ENCODE measurements at regions not wholly inside any gene's neighbourhood (a gene's known extent, or its start where the extent isn't known, plus 50 kb on each side); places are given as distances from the start of the nearest gene placed in this dataset.

DNA sequence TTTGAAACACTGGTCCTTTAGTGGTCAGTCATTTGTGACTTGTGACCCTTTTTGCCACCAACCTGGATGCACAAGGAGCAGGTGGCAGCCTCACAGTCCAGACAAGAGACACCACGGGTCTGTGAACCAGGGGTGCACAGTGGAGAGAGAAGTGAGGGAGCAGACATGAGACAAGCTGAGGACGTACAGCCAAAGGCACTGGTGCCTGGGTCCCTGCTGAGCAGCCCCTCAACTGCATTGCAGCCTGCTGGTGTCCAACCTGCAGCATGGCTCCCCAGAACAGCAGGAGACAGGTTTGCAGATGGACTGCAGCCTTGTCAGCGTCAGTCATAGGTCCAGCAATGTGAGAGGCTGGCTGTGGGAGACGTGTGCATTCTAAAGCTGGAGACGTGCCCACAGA lies 124.2 kb upstream of the FSTL4 start:
- no peak for DNase-seq (ENCODE audit: low read depth)

DNA sequence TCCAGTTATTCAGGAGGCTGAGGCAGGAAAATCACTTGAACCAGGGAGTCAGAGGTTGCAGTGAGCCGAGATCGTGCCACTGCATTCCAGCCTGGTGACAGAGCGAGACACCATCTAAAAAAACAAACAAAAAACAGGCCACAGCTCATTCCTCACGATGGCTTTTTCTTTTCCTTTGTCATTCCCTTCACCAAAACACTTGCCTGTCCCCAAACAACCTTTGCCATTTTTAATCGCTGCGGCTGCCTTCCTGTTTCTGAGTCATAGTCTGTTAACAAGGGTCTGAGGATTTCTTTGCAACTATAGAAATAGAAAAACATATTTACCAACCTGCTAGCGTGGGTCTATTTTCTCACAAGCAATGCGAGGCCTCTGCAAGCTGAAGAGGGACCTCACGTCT lies 123.0 kb upstream of the FSTL4 start:
- DNase-seq (ENCODE audit: low read depth): no peak

DNA sequence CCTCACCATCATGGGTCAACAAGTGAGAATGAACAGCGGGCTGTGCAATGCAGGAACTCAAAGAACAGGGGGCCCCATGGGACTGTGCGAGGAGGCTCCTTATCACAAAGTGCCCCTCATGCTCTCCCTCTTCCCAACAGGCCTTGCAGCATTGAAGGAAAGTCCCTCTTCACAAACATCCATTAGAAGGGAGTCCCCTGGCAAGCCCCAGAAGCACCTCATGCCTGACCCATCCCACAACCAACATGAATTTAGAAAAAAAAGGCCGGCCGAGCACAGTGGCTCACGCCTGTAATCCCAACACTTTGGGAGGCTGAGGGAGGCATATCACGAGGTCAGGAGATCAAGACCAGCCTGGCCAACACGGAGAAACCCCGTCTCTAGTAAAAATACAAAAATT lies 122.6 kb upstream of the FSTL4 start:
- DNase-seq (ENCODE audit: low read depth): no peak

DNA sequence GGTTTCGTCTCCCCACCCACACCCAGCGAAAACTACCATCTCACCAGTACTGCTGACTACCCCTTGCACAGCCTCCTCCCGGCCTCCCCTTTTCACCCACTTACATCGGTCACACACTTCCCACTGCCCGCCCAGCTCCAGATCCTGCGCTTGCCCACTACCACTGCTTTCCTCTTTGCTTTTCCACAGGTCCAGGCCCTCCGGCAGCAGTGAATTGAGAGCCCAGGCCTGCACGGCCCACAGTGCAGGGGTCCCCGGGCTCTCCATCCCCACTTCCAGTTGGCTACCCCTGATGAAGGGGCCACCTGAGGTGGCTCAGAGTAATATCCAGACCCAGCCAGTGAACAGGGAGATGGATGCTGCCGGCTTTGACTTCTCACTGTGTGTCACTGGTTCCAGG lies 120.2 kb upstream of the FSTL4 start:
- DNase-seq (ENCODE audit: low read depth): no peak

DNA sequence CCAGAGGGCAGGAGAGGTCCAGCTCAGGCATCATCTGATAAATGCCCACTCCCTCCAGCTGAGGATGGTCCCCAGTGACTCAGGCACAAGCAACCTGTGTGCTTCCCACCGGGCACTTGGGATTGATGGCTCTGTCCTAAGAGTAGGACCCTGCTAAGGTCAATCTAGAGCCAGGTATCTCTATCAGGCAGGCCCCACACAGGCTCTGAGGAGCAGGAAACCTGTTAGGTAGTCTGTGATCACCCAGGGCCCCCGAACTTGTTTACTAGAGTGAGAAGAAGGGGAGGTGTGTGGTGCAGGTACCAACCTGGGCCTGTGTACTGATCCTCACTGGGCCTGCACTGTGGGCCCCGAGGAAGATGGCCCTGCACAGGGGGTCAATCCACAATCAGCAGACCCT lies 119.6 kb upstream of the FSTL4 start:
- no peak for DNase-seq (ENCODE audit: low read depth)

DNA sequence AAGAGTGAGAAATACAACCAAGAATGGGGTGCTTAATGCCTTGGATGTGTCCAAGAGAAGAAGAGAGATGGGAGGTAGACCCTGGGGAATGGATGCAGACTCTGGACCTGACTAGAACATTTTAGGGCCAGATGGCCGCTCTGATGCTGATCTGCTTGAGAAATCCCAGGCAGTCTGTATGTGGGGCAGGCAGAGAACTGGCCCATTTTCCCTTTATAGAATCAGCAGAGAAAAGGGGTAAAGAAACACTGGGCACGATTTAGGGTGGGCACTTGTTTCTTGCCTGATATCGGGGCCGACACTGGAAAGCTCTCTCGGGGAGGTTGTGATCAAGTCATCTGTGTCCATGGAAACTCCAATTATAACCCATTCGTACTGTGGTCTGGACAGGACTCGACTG lies 118.5 kb upstream of the FSTL4 start:
- no peak for DNase-seq (ENCODE audit: low read depth)

DNA sequence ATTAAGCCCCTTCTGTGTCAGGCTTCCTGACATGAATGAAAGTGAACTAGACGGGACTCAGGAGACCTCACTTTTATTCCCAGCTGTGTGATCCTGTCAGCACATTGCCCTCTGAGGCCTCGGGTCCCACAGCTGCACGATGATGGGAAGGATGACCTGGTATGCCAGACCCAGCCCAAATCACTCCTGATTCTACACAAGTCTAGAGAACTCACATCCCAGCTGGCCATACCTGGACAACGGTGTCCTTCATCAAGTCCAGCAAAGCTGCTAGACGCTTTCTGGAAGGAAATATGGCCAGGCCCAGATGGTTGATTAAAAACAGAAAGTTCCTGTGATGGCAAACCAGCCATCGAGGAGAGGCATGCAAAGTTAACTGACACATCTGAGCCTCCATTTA lies 118.0 kb upstream of the FSTL4 start:
- no peak for DNase-seq (ENCODE audit: low read depth)

DNA sequence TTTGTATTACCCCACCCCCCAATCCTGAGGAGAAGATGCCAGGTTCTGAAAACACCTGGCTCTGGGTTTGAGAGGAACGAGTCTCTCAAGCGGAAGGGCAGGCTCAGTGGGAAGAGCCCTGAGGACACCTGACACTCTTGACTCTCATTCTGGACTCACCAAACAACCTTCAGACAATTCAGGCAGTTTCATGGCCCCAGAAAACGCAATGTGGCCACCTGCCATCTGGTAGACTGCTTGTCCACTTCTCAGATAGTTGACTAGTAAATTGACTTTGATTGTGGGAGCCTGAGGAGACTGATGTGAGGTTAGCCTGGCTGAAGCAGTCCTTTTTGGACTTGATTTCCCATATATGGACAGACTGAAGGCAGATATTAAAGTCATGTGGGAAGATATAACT lies 117.5 kb upstream of the FSTL4 start:
- no peak for DNase-seq (ENCODE audit: low read depth)

DNA sequence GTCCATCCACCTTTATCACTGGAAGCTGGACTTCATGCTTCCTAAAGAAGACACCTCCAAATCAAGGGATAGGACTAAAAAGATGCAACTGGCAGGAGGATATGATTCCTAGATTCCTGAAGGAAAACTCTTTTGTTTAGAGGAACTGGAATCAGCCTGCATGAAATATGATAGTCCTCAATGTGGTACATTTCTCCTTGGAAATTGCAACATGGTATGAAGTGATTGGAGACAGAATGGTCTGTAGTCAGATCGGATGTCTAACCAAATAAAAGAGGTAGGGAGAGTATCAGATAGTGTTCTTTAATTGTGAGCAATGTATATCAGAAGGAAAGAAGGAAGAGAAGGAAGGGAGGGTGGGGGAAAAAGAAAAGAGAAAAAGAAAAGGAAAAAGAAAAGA lies 116.1 kb upstream of the FSTL4 start:
- no peak for DNase-seq (ENCODE audit: low read depth)

DNA sequence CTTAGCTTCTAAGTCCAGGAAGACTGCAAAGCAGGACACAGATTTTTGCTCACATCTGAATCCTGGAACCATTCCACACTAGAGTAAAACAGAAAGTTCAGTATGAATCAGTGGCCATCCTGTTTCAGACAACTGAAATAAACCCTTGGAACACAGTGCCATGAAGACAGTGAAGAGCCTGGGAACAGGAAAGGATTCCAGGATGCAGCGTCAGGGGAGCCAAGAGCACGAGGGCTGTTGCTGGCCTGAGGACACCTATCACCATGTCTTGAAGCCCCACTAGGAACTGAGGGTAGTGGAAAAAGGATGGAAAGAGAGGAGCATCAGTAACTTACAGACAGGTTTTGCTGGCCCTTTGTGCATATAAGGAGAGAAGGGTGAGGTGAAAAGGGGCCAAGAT lies 115.3 kb upstream of the FSTL4 start:
- DNase-seq (ENCODE audit: low read depth): no peak

DNA sequence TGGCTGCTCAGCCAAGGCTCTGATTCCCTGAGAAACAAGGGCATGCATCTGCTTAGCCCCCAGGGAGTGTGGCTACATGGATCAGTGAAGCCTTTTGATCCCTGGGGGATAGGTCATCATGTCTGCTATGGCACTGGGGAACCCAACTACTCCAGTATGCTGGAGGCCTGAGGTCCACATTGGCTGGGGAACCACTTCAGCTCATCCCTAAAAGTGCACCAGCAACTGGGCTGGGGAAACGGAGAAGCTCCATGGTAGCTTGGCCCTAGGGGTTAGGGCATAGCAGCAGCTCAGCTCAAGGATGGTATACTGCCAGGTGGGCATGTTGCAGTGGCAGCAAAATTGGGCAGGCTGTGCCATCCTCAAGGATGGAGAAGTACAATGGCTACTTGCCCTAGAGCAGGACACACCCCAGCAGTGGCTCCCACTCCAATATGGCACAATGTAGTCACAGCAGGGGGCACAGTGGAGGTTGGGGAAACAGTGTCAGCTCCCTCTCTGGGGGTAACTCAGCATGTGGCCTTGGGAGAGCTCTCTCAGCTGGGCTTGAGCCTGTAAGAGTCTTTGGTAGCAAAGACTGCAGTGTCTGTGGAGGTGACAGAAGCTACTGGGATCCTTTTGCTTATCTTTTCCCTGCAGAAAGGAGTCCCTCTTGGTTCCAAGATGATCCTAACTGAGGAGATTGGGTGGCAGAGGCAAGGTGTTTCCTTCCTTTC lies 111.5 kb upstream of the FSTL4 start:
- no peak for DNase-seq (ENCODE audit: low read depth)

DNA sequence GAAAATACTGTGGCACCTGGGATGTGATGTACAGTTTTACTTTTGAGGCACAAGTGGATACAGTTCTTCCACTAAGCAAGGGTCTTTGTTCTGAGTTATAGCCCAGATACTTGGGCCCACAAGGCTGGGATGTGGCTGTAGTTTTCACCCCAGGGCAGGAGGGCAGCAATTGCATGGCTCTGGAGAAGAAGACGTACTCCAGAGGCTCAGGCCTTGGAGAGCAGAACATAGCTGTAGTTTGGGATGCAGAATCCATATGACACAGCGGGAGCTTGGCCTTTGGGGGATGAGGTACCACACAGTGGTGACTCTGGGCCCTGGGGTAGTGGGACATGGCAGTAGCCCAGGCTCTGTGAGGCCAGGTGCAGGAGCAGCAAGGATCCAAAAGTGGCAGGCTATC lies 110.8 kb upstream of the FSTL4 start:
- DNase-seq (ENCODE audit: low read depth): no peak

DNA sequence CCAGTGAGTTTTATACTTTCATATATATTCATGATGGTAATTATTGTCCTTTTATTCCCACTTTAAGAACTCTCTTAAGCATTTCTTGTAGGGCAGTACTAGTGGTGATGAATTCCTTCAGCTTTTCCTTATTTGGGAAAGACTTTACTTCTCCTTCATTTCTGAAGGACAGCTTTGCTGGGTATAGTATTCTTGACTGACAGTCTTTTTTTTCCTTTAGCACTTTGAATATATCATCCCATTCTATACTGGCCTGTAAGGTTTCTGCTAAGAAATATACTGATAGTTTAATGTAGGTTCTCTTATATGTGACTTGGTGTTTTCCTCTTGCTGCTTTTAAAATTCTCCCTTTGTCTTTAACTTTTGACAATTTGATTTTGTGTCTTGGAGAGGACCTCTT lies 109.0 kb upstream of the FSTL4 start:
- DNase-seq (ENCODE audit: low read depth): no peak

DNA sequence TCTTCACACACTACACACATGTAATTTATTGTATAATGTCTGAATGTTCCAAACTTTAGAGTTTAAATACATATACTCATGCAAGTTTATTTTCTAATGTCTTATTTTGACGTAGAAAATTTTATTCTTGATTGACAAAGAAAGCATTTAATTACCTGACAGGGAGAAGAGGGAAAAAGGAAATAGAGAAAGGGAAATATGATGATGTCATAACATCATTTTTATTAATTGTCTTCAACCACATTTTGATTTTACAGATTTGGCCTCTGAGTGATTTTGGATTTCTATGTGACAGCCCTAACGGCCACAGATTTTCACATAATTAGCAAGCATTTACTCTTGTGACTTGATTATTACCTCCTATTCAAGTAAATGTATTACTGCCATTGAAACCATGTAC lies 106.1 kb upstream of the FSTL4 start:
- DNase-seq (ENCODE audit: low read depth): no peak

DNA sequence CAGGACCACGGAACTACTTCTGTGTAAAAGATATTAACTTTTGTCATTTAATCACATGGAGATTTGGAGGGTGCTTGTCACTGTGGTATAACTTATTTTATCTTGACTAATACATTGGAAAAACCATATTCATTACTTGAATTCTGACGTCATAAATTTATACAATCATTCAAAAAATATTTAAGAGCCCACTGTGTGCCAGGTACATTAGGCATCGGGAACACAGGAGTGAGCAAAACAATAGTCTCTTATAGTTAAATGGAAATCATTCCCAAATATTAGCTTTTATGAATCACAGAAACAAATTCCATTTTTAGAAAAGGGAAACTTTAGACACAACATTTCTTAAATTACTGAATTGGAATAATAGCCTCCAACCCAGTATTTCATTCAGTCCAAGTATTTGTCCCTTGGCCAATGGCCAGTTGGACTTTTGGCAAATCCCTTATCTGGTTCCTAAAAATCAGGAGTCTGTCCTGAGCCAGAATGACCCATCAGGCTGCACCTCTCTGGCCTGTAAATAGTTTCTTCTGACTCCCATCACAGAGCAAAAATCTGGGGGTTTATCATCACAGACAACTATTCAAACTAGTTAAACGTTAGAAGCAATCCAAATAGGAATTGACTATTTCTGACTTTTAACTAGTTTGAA lies 104.3 kb upstream of the FSTL4 start:
- DNase-seq (ENCODE audit: low read depth): no peak

DNA sequence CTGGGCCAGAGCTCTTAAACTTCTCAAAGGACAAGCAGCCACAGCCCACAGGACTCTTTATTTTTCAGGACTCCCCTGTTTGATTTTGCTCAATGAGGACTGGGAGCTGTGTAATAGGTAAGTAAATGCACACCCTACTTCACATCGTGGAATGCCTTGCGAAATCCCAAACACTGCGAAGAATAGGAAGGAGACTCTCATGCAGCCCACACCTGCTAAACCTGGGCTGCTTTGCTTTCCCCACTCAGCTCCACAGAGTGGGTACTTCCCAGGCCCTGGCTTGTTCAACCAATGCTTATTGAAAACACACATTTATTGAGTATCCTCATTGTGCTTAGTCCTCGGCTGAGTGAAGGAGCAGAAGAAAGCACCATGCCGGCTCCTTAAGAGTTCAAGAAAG lies 103.3 kb upstream of the FSTL4 start:
- DNase-seq (ENCODE audit: low read depth): no peak

DNA sequence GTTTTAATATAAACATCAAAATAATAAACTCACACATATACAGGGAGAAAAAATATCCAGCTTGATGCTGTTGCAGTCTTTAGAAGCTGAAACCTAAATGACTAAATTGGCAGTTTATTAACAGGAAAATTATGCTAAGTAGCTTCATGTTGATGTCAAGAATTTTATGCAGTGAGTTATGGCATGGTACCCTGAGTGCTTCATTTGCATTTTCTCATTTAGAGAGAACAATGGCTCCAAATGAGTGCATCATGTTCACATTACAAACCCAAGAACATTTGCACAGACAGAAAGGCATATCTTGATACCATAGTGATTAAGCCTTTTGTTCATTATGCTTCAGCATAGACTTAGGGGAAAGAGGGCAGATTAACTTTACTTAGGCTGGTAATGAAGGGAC lies 102.9 kb upstream of the FSTL4 start:
- no peak for DNase-seq (ENCODE audit: low read depth)

DNA sequence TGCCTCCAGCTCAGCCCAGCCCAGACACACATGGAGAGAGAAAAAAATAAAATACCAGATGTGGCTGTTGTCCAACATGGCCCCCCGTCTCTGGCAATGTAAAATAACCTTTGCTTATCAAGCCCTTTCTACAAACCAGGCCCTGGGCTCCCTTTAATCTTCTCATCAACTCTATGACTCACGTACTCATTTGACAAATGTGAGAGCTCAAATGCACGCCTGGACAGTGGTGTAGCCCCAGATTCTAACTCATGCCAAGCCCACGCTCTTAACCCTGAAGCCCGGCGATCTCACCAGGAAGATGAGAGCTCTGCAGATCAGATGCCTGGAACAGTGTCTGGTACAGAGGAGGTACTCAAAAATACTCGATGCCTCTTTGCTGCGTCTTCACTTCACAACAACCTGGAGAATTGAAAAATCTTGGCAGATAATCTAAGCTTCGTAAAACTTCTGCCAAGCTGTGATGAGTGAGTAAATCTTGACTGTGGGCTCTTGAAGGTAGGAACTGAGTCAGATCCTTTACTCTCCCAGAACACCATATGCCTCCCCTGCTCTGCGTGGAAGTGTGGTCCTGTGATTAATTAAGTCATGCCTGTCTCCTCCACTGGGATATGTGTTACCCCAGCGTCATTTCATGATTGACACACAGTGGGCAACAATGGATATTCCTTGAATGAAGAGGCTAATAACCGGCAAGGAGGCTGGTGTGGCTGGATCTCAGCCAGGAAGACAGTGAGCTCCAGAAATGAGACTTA lies 102.0 kb upstream of the FSTL4 start:
- DNase-seq (ENCODE audit: low read depth): no peak

DNA sequence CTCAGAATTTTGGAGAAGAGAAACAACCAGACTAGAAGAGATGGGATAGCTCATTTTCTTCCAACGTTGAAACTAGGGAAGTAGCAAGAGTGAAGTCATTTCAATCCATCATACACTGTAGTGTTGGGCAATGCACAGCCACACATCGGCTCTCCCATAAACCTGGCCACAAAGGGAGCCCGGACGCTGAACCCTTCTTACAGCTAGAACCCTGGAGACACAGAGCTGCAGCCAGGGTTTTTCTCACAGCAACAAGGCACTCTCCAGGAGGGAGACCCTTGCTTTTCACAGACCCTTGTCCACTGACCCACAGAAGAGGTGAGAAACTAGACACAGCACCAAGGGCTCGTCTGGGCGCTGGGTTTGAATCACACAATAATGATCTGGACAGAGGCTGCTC lies 101.4 kb upstream of the FSTL4 start:
- no peak for DNase-seq (ENCODE audit: low read depth)

DNA sequence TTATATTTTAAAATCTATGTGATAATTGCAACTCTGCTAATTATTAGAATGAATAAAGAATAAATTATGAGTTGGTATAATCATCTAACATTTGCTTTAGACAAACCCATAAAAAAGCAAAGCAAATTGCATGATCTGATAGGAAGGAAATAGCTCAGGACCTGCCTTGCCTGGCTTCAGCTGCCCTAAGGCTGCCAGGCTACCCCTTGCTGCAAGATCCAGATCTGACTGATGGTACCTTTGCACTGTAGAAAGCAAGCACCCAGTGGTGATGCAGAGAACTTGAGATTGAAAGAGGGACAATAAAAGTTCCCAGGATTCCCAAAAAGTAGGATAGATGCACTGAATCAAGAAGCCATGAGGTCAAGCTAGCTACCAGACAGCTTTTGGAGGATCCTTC lies 100.9 kb upstream of the FSTL4 start:
- no peak for DNase-seq (ENCODE audit: low read depth)

DNA sequence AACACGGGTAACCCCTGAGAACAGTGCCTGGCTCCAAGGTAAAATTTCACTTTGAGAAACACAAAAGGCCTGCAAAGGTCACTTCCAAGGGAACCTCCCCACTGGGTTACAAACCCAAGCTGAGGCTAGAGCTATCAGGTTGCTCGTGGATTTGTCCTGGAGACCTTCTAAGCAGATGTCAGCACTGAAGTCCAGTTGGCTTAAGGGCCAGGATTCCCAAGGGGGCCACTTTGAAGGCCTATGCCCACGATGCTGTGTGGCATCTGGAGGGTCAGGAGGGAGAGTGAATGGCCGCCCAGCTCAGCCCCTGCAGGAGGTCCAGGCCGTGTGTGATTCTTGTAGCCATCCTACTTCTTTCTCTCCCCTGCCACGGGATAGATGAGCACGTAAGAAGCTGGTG lies 100.2 kb upstream of the FSTL4 start:
- no peak for DNase-seq (ENCODE audit: low read depth)

DNA sequence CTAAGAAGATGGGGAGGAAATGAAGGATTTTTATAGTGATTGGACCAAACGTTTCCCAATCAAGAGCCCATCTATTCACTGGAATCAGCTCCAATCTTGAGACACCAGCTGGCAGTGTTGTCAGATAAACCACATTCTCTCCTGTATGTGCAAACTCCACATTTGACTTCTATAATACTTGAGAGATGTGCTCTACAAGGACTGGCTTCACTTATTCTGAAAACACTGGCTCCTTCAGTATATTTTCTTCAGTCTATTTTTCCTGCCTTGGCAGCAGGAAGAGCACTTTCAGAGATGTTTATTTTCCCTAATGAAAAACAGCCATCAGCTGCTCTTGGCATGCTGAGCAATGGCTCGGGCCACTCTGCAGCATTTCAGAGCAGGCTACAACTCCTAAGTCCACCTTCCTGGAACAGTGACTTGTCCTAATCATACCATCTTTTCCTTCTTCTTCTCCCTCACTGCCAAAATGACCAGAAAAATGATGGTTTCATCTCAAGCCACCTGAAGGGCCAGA lies 96.9 kb upstream of the FSTL4 start:
- no peak for DNase-seq (ENCODE audit: low read depth)

DNA sequence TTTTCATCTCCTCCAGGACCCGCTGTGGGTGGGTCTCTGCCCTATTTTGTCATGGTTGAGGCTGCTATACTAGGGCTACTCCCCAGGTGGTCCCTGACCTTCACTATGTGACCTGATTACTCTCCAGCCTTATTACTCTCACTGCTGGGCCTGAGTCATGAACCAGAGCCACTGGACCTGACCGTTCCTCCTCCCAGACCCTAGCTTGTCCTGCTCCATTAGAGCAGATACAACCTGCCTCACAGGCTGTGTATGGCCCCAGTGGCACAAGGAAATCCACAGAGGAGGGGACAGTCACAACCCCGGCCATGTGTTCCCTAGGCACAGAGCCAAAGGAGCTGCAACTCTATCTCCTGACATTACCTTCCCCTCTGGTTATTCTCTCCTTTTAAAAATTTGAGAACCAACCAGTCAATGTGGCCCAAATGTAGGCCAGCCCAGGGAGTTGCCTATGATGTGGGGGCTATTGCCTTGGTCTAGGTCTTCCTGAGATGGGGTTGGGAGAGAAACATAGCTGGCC lies 96.0 kb upstream of the FSTL4 start:
- no peak for DNase-seq (ENCODE audit: low read depth)

All from GM04504 (cell line).